Small intestine (tissue), 7 donors: ENCODE measurements at regions not wholly inside any gene's neighbourhood (a gene's known extent, or its start where the extent isn't known, plus 50 kb on each side); places are given as distances from the start of the nearest gene placed in this dataset.

Experiments used
- DNase-seq, 2 donors: peaks; one replicate each; pipeline versions ENCODE4 v3.0.0 to v3.0.0-alpha.2; 2013
- FAIRE-seq: peaks from 2 replicates; lab custom pipeline; 2012; peaks lifted over from hg19 to GRCh38; lab: Jason Lieb, UNC
- H3K27ac ChIP-seq, 3 donors: one replicate each; pipeline ENCODE4 v1.5.1; 2013; ENCODE audit warnings: low read length in 2 of 3, mild to moderate bottlenecking in 2 of 3, control low read depth in 1 of 3, inconsistent platforms in 1 of 3, low read depth in 1 of 3, moderate library complexity in 1 of 3
- H3K27me3 ChIP-seq, 3 donors: one replicate each; pipeline ENCODE4 v1.6.1; 2013; ENCODE audit warnings: low read length in 3 of 3, inconsistent platforms in 1 of 3; ENCODE audit not compliant: control insufficient read depth in 3 of 3, insufficient read depth in 3 of 3
- H3K36me3 ChIP-seq, 3 donors: one replicate each; pipeline ENCODE4 v1.6.1; 2013; ENCODE audit warnings: low read length in 3 of 3, inconsistent platforms in 1 of 3, low read depth in 1 of 3, mild to moderate bottlenecking in 1 of 3, moderate library complexity in 1 of 3; ENCODE audit not compliant: control insufficient read depth in 3 of 3, insufficient read depth in 2 of 3
- H3K4me1 ChIP-seq, 3 donors: one replicate each; pipeline ENCODE4 v1.6.1; 2013; ENCODE audit warnings: low read length in 2 of 3, inconsistent platforms in 1 of 3, low read depth in 1 of 3, mild to moderate bottlenecking in 1 of 3, moderate library complexity in 1 of 3; ENCODE audit not compliant: control insufficient read depth in 3 of 3, insufficient read depth in 2 of 3
- H3K4me3 ChIP-seq, 3 donors: one replicate each; pipeline ENCODE4 v1.5.1; 2013; ENCODE audit warnings: low read length in 3 of 3, control low read depth in 1 of 3, inconsistent platforms in 1 of 3, low read depth in 1 of 3, mild to moderate bottlenecking in 1 of 3, moderate library complexity in 1 of 3
- H3K9me3 ChIP-seq, 2 donors: one replicate each; pipeline ENCODE4 v1.6.1; 2013; ENCODE audit warnings: low read depth in 1 of 2, low read length in 1 of 2; ENCODE audit not compliant: control insufficient read depth in 2 of 2, insufficient read depth in 1 of 2
- WGBS, 3 donors: extraction: QIAGEN DNeasy Blood & Tissue Kit; methylation state at CpG; one replicate each; pipeline ENCODE4 v1.1.7; 2013; 5-methylcytosine and 5-hydroxymethylcytosine counted together
- donor health status: healthy with polysubstance abuse.
- donor health status: control.
- donor health status: control.
- donor health status: Bipolar disorder and iron deficiency.
- donor health status: healthy.

- Histone ChIP-seq H3K4me3 (no peak overlapping the region), H3K27me3 (no peaks in the 10 kb centered on the region), H3K4me1 (no peaks in the 10 kb centered on the region), H3K9me3 (no peaks in the 10 kb centered on the region), H3K27ac (no peak overlapping the region), H3K36me3 (no peaks in the 10 kb centered on the region)
- FAIRE-seq (no peak), DNase-seq (no peak)
- WGBS, 3 donors = 70 to 78% (median 75%) methylated on average over 2 of the region's 2 CpGs
Measured at GRCh38 chr7:85474234-85474633, 287.4 kb upstream of the SEMA3D start.

- H3K36me3 ChIP-seq = no peaks in the 10 kb centered on the region
- H3K9me3 ChIP-seq = no peaks in the 10 kb centered on the region
- no peak overlapping the region for H3K27ac ChIP-seq
- H3K4me3 ChIP-seq = no peak overlapping the region
- no peaks in the 10 kb centered on the region for H3K27me3 ChIP-seq
- no peaks in the 10 kb centered on the region for H3K4me1 ChIP-seq
- FAIRE-seq (no peak), DNase-seq (no peak)
- WGBS, 3 donors = 40 to 77% (median 61%) methylated on average over 3 of the region's 3 CpGs
Measured at GRCh38 chr7:85471740-85472139, 284.9 kb upstream of the SEMA3D start.

GRCh38 chr7:85471307-85471706 lies 284.5 kb upstream of the SEMA3D start:
- Histone ChIP-seq H3K36me3 (no peaks in the 10 kb centered on the region), H3K4me1 (no peaks in the 10 kb centered on the region), H3K9me3 (no peaks in the 10 kb centered on the region), H3K4me3 (no peak overlapping the region), H3K27me3 (no peaks in the 10 kb centered on the region), H3K27ac (no peak overlapping the region)
- DNase-seq (no peak), FAIRE-seq (no peak)

DNA sequence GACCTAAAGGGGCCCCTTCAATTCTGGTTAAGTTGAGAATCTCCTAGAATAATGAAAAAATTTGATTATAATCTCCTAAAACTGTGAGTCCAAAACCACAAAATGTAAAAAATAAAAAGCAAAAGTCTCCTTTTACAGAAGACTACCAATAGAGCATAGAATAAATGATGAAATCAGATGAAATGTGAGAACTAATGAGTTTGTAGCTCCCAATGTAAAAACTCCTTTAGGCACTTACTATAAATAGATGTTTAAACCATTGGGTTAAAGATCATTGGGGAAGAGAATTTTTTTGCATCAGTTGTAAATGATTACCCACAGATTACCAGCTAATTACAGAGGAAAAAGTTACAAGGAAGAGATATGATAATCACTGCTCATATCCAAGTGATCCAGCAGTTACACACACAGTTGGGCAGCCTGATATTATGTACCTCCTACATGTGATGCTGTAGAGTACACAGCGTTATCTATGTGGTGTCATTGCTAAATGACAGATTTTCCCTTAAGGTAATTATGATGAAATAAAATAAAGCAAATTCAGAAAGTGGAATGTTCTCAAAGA lies 282.7 kb upstream of the SEMA3D start:
- DNase-seq (peak; percentile 2 to 30), FAIRE-seq (no peak)
- WGBS, 3 donors = 20 to 65% (median 64%) methylated on average over 1 of the region's 1 CpG
- Histone ChIP-seq H3K36me3 (no peaks in the 10 kb centered on the region), H3K9me3 (no peaks in the 10 kb centered on the region), H3K27me3 (no peaks in the 10 kb centered on the region), H3K27ac (no peak overlapping the region), H3K4me1 (no peaks in the 10 kb centered on the region), H3K4me3 (no peak overlapping the region)

DNA sequence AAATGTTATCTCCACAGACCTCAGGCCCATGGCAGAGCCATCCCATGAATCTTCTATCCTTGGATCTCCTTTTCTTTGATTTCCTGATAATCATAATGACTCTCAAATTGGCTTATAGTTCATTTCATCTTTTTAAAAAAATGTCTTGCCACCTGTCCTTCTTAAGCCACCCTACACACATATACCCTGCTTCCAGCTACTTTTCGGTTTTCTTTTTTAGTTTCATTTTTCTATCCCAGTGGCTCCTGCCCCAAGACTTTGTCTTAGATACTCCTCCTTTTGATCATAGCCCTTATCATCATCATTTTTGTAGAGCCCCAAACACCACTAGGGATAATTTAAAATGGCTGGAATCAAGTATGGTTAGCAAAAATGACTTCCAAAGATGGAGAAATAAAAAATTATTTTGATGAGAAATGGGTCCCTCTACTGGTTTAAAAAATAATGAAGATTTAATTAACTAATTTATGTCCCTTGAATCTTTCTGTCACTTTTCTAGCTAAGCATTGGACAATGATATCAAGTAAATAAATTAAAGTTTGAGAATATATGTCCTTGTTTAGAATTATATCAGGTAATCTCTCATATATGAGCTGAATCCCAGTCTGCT lies 277.3 kb upstream of the SEMA3D start:
- no peaks in the 10 kb centered on the region for H3K27me3 ChIP-seq
- FAIRE-seq (no peak), DNase-seq (no peak)
- H3K4me1 ChIP-seq = no peaks in the 10 kb centered on the region
- no peaks in the 10 kb centered on the region for H3K36me3 ChIP-seq
- H3K27ac ChIP-seq = no peak overlapping the region
- no peak overlapping the region for H3K4me3 ChIP-seq
- H3K9me3 ChIP-seq = no peaks in the 10 kb centered on the region
- WGBS, 3 donors = 84 to 95% (median 91%) methylated on average over 1 of the region's 1 CpG

GRCh38 chr7:85462671-85463070 lies 275.8 kb upstream of the SEMA3D start:
- H3K36me3 ChIP-seq = no peaks in the 10 kb centered on the region
- H3K27ac ChIP-seq = no peak overlapping the region
- no peaks in the 10 kb centered on the region for H3K9me3 ChIP-seq
- no peak for DNase-seq
- no peak for FAIRE-seq
- H3K27me3 ChIP-seq = peaks cover 0 to 1% (median 0%) of the 10 kb centered on the region in 3 donors
- no peaks in the 10 kb centered on the region for H3K4me1 ChIP-seq
- no peak overlapping the region for H3K4me3 ChIP-seq
- 55 to 70% (median 67%) methylated on average over 6 of the region's 6 CpGs for whole genome bisulfite sequencing, 3 donors

GRCh38 chr7:85457911-85458310 lies 271.1 kb upstream of the SEMA3D start:
- Histone ChIP-seq H3K4me3 (no peak overlapping the region), H3K4me1 (no peaks in the 10 kb centered on the region), H3K27ac (no peak overlapping the region), H3K9me3 (no peaks in the 10 kb centered on the region), H3K36me3 (no peaks in the 10 kb centered on the region), H3K27me3 (peaks cover 0 to 2% (median 0%) of the 10 kb centered on the region in 3 donors)
- 53 to 57% (median 54%) methylated on average over 4 of the region's 4 CpGs for whole genome bisulfite sequencing, 3 donors
- DNase-seq (no peak), FAIRE-seq (no peak)

GRCh38 chr7:85456254-85456653 lies 269.4 kb upstream of the SEMA3D start:
- no peak overlapping the region for H3K27ac ChIP-seq
- no peak for DNase-seq
- H3K4me1 ChIP-seq = no peaks in the 10 kb centered on the region
- FAIRE-seq = no peak
- H3K4me3 ChIP-seq = no peak overlapping the region
- H3K27me3 ChIP-seq = peaks cover 0 to 2% (median 0%) of the 10 kb centered on the region in 3 donors
- no peaks in the 10 kb centered on the region for H3K36me3 ChIP-seq
- WGBS, 3 donors = 45 to 79% (median 71%) methylated on average over 1 of the region's 1 CpG
- no peaks in the 10 kb centered on the region for H3K9me3 ChIP-seq

DNA sequence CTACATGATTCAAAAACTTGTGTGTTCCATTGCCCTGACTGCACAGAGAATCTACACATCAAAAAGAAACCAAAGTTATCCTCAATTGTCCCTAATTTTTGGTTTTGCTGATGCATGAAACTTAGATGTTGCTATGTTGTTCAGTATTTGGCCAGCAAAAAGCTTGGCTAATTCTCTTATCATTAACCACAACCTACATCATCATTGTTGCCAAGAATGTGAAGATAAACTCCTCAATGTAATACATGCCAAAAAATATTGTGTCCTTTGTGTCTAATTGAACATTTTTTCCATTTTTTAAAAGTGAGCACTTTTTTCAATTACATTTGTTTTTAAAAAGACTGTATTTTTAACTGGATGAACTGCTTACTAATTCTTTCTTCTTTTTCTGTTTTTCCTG lies 268.0 kb upstream of the SEMA3D start:
- Histone ChIP-seq H3K4me3 (no peak overlapping the region), H3K36me3 (no peaks in the 10 kb centered on the region), H3K4me1 (no peaks in the 10 kb centered on the region), H3K27ac (no peak overlapping the region), H3K27me3 (peaks cover 0 to 2% (median 0%) of the 10 kb centered on the region in 3 donors), H3K9me3 (no peaks in the 10 kb centered on the region)
- DNase-seq (no peak), FAIRE-seq (no peak)
